CD8-positive, alpha-beta memory T cell (primary cell): ENCODE measurements at regions not wholly inside any gene's neighbourhood (a gene's known extent, or its start where the extent isn't known, plus 50 kb on each side); places are given as distances from the start of the nearest gene placed in this dataset.

ENCODE experiments used
- CTCF ChIA-PET: fragments of 350-600 bp; sonication (Branson Sonifier 250); formaldehyde crosslinking; loops from one replicate; lab custom pipeline; 2021; ENCODE audit warnings: antibody characterized with exemption; lab: Charles Lee
- POLR2A ChIA-PET: fragments of 350-600 bp; sonication (Branson Sonifier 250); formaldehyde crosslinking; loops from one replicate; lab custom pipeline; 2021; ENCODE audit warnings: antibody characterized with exemption; lab: Charles Lee
- DNase-seq, 5 donors: peaks; one replicate each; pipeline versions ENCODE4 v3.0.0 to v3.0.0-alpha.2; 2020 to 2022; ENCODE audit warnings: mixed read lengths in 1 of 5
- H3K27ac ChIP-seq: one replicate; pipeline ENCODE4 v1.7.0; 2013; ENCODE audit warnings: low read depth, mild to moderate bottlenecking, low read length, moderate library complexity
- H3K27me3 ChIP-seq: 2 replicates; pipeline ENCODE4 v1.7.0; 2013; ENCODE audit warnings: low read length, mild to moderate bottlenecking; ENCODE audit not compliant: insufficient read depth, poor library complexity, severe bottlenecking
- H3K36me3 ChIP-seq: 2 replicates; pipeline ENCODE4 v1.7.0; 2013; ENCODE audit warnings: mild to moderate bottlenecking, low read length, moderate library complexity; ENCODE audit not compliant: insufficient read depth
- H3K4me1 ChIP-seq: 2 replicates; pipeline ENCODE4 v1.7.0; 2013; ENCODE audit warnings: mild to moderate bottlenecking, low read length, moderate library complexity; ENCODE audit not compliant: insufficient read depth
- H3K4me3 ChIP-seq: 2 replicates; pipeline ENCODE4 v1.7.0; 2013; ENCODE audit warnings: mild to moderate bottlenecking, low read length
- H3K9me3 ChIP-seq: 2 replicates; pipeline ENCODE4 v1.7.0; 2013; ENCODE audit warnings: mild to moderate bottlenecking, low read length
- H3K27ac Mint-ChIP-seq, 8 donors: one replicate each; pipeline ENCODE4 v1.8.0; 2020 to 2021; ENCODE audit warnings: mixed read lengths in 8 of 8, mild to moderate bottlenecking in 6 of 8, inconsistent platforms in 3 of 8, moderate library complexity in 3 of 8
- H3K27me3 Mint-ChIP-seq, 2 donors: one replicate each; pipeline ENCODE4 v1.8.0; 2020 to 2021; ENCODE audit warnings: mixed read lengths in 2 of 2, mild to moderate bottlenecking in 1 of 2, moderate library complexity in 1 of 2
- H3K36me3 Mint-ChIP-seq, 3 donors: one replicate each; pipeline ENCODE4 v1.8.0; 2020 to 2021; ENCODE audit warnings: mixed read lengths in 3 of 3, inconsistent platforms in 1 of 3, mild to moderate bottlenecking in 1 of 3
- H3K4me1 Mint-ChIP-seq, 3 donors: one replicate each; pipeline ENCODE4 v1.8.0; 2020 to 2021; ENCODE audit warnings: mixed read lengths in 3 of 3, inconsistent platforms in 1 of 3, mild to moderate bottlenecking in 1 of 3
- H3K4me3 Mint-ChIP-seq, 7 donors: one replicate each; pipeline ENCODE4 v1.8.0; 2020 to 2021; ENCODE audit warnings: mixed read lengths in 7 of 7, mild to moderate bottlenecking in 6 of 7, moderate library complexity in 4 of 7, inconsistent platforms in 2 of 7
- H3K9me3 Mint-ChIP-seq, 5 donors: one replicate each; pipeline ENCODE4 v1.8.0; 2020 to 2022; ENCODE audit warnings: mixed read lengths in 5 of 5, mild to moderate bottlenecking in 3 of 5, moderate library complexity in 2 of 5, inconsistent platforms in 1 of 5

DNA sequence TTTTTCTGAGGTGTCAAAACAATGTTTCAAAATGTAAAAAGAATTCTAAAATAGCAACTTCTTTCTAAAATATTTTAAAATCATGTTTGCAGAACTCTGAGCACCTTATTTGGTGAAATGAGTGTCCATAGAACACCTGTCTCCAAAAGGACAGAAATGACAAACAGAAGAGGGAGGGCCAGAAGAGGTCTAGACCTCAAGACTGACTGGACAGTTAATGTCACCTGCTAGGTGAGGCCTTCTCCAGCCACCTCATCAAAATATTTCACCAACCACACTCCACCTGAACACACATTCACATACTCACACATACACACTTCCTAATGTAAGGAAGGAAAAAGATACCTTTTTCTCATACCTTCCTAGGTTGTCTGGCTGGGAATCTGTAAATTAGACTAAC, 147.8 kb upstream of the PLEKHA5 start:
- no peaks in the 10 kb centered on the region for H3K27me3 ChIP-seq
- Mint-ChIP-seq H3K36me3 (no peaks in the 10 kb centered on the region), H3K9me3 (peaks cover 0 to 6% (median 3%) of the 10 kb centered on the region in 5 donors), H3K4me3 (no peak overlapping the region), H3K4me1 (no peaks in the 10 kb centered on the region), H3K27me3 (peaks cover 0 to 3% of the 10 kb centered on the region in 2 donors), H3K27ac (no peak overlapping the region)
- H3K9me3 ChIP-seq, result no peaks in the 10 kb centered on the region
- no peak overlapping the region for H3K4me3 ChIP-seq
- H3K36me3 ChIP-seq, result no peaks in the 10 kb centered on the region
- CTCF ChIA-PET, result no interaction called here
- POLR2A ChIA-PET, result no interaction called here
- no peaks in the 10 kb centered on the region for H3K4me1 ChIP-seq
- H3K27ac ChIP-seq, result no peak overlapping the region
- DNase-seq, result no peak

DNA sequence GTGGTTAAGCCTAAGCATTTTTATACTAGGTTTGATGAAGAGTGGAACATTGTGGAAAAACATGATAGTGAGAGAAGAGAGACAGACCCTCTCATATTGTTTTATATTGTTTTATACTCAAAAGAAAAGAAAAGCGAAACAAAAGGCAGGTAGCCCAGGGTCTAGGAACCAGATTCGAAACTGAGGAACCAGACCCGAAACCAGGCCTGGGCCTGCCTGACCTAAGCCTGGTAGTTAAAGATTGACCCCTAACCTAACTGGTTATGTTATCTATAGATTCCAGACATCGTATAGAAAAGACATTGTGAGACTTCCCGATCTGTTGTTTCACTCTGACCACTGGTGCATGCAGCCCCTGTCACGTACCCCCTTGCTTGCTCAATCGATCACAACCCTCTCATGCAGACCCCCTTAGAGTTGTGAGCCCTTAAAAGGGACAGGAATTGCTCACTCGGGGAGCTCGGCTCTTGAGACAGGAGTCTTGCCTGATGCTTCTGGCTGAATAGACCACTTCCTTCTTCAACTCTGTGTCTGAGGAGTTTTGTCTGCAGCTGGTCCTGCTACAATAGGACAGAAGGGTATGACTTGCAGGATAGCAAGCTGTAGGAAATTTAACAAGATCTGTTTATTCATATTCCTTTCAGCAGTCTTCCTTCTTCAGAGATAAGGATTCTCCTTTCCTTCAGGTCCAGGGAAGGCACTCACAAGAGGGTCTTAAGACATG, 147.1 kb upstream of the PLEKHA5 start:
- Histone ChIP-seq H3K4me3 (no peak overlapping the region), H3K36me3 (no peaks in the 10 kb centered on the region), H3K4me1 (no peaks in the 10 kb centered on the region), H3K9me3 (no peaks in the 10 kb centered on the region), H3K27me3 (no peaks in the 10 kb centered on the region), H3K27ac (no peak overlapping the region)
- ChIA-PET POLR2A (no interaction called here), CTCF (no interaction called here)
- Mint-ChIP-seq H3K36me3 (no peaks in the 10 kb centered on the region), H3K4me1 (no peaks in the 10 kb centered on the region), H3K27me3 (peaks cover 0 to 3% of the 10 kb centered on the region in 2 donors), H3K4me3 (no peak overlapping the region), H3K9me3 (peaks cover 0 to 6% (median 3%) of the 10 kb centered on the region in 5 donors), H3K27ac (no peak overlapping the region)
- no peak for DNase-seq

DNA sequence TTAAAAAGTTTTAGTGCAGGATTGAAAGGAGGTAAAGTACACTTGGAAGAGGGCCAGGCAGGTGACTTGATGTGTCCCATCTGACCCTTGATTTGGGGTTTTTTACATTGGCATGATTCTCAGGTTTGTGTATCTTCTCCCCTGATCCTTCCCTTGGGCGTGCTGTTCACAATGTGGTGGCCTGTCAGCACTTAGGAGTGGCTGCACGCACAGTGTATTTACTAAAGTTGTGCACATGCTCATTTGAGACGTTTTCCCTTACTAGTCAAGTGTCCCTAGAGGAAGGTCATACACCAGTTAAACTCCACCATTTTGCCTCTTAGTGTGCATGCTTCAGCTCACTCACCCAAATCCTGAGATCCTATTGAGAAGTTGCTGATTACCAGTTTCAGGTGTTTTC, 145.7 kb upstream of the PLEKHA5 start:
- Mint-ChIP-seq H3K27me3 (peaks cover 0 to 2% of the 10 kb centered on the region in 2 donors), H3K4me3 (no peak overlapping the region), H3K36me3 (no peaks in the 10 kb centered on the region), H3K4me1 (no peaks in the 10 kb centered on the region), H3K27ac (no peak overlapping the region), H3K9me3 (peaks cover 0 to 3% (median 0%) of the 10 kb centered on the region in 5 donors)
- DNase-seq, result no peak
- CTCF ChIA-PET, result no interaction called here
- POLR2A ChIA-PET, result no interaction called here
- Histone ChIP-seq H3K9me3 (no peaks in the 10 kb centered on the region), H3K27ac (no peak overlapping the region), H3K27me3 (no peaks in the 10 kb centered on the region), H3K4me1 (no peaks in the 10 kb centered on the region), H3K4me3 (no peak overlapping the region), H3K36me3 (no peaks in the 10 kb centered on the region)

DNA sequence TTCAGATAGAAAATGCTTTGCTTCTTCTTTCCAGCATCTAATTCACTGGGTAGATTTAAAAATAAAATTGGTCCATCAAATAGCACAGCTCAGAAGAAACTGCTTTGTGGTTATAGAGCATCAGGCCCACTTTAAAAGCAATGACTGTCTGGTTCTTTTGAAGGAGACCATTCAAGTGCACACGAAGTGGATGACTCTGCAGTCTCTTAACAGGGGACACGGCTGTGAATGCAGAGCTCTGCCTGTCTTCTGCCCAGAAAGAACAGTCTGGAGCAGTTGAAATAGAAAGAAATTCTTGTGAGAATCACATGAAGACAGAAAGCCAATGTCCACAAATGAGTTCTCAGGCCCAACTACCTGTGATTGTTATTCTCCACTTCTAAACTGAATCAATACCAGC, 138.7 kb upstream of the PLEKHA5 start:
- Histone ChIP-seq H3K27ac (no peak overlapping the region), H3K4me3 (no peak overlapping the region), H3K36me3 (no peaks in the 10 kb centered on the region), H3K9me3 (no peaks in the 10 kb centered on the region), H3K4me1 (no peaks in the 10 kb centered on the region), H3K27me3 (no peaks in the 10 kb centered on the region)
- Mint-ChIP-seq H3K9me3 (no peaks in the 10 kb centered on the region), H3K27me3 (peaks cover 0 to 1% of the 10 kb centered on the region in 2 donors), H3K27ac (no peak overlapping the region), H3K4me1 (no peaks in the 10 kb centered on the region), H3K4me3 (no peak overlapping the region), H3K36me3 (no peaks in the 10 kb centered on the region)
- no peak for DNase-seq
- ChIA-PET CTCF (no interaction called here), POLR2A (no interaction called here)

DNA sequence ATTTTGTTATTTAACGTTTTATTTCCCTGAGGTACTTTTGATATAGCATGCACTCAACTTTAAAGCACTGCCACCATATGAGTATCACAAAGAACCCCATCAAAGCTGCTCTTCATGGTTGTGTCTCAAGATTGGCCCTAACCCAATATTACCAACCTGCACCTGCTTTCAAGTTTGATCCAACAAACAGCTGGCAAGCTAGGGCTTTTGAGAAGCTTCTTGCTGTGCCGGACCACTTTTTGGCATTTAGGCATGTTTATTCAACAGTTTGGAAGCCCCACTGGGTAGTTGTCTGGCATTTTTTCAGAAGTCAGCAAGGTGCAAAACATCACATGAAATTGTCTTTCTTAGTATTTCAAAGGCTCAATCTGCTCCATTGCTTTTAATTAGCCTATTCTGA, 137.2 kb upstream of the PLEKHA5 start:
- Histone ChIP-seq H3K4me3 (no peak overlapping the region), H3K9me3 (no peaks in the 10 kb centered on the region), H3K36me3 (no peaks in the 10 kb centered on the region), H3K4me1 (no peaks in the 10 kb centered on the region), H3K27ac (no peak overlapping the region), H3K27me3 (no peaks in the 10 kb centered on the region)
- Mint-ChIP-seq H3K9me3 (peaks cover 0 to 10% (median 0%) of the 10 kb centered on the region in 5 donors), H3K4me3 (no peak overlapping the region), H3K27ac (no peak overlapping the region), H3K27me3 (peaks cover 0 to 1% of the 10 kb centered on the region in 2 donors), H3K36me3 (no peaks in the 10 kb centered on the region), H3K4me1 (no peaks in the 10 kb centered on the region)
- ChIA-PET CTCF (interaction anchor here (1.0 kb wide), 1 partner anchor 17 kb away, joined by 3 read pairs; no protein-coding TSS in a partner anchor), POLR2A (no interaction called here)
- DNase-seq, result no peak

DNA sequence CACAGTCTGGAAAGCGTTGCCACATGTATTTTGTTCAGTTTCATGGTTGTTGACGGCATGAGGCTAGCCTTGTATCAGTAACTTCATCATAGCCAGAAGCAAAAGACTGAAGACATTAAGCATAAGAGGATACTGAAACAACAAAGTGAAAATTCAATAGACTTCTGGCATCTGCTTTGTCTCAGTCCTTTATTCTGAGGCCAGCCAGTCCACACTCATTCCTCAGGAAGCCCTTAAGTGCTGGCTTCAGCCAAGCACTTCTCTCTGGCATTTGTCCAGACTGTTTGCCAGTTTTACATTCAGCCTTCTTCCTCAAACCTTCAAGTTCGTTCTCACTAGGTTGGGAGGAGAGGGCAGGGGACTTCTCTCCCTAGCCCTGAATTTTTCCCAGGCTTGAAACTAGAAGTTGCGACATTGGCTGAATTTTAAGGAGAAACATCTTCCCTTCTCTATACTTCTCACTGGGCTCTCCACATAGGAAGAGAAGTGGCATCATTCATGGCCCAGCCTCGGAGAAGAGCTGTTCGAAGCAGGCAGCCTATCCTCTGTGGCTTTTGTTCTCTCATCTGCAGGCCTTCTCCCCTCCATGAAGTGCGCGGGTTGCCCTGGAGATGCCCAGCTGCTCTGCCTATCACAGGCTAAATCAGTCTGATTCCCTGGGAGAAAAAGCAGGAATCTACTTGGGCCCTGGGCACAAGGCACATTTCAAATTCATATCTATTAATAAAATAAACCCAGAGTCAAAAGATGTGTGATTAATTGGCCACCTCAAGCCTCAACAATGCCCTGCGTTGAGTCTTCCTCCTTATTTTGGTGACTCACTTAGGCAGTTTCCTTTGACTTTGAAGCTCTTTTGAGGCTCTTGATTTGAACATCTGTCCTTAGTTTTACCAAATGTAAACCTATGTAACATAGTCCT, 130.9 kb upstream of the PLEKHA5 start:
- DNase-seq, result no peak
- Histone ChIP-seq H3K27me3 (no peaks in the 10 kb centered on the region), H3K4me3 (no peak overlapping the region), H3K36me3 (no peaks in the 10 kb centered on the region), H3K4me1 (no peaks in the 10 kb centered on the region), H3K27ac (no peak overlapping the region), H3K9me3 (no peaks in the 10 kb centered on the region)
- Mint-ChIP-seq H3K4me3 (no peak overlapping the region), H3K27ac (no peak overlapping the region), H3K9me3 (peaks cover 0 to 10% (median 0%) of the 10 kb centered on the region in 5 donors), H3K27me3 (peaks cover 0 to 3% of the 10 kb centered on the region in 2 donors), H3K4me1 (no peaks in the 10 kb centered on the region), H3K36me3 (no peaks in the 10 kb centered on the region)
- CTCF ChIA-PET, result no interaction called here
- POLR2A ChIA-PET, result no interaction called here

DNA sequence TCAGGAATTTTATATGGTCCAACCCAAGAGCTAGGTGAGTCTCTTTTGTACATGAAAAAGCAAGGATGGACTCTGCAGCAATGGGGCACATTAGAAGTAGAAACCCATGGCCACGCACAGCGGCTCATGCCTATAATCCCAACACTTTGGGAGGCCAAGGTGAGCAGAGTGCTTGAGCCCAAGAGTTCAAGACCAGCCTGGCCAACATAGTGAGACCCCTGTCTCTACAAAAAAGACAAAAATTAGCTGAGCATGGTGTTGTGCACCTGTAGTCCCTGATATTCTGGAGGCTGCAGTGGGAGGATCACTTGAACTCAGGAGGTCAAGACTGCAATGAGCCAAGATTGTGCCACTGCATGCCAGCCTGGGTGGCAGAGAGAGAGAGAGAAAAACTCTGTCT, 128.7 kb upstream of the PLEKHA5 start:
- POLR2A ChIA-PET, result no interaction called here
- peak overlapping the region in 1 of 8 donors; percentile 54 for H3K27ac Mint-ChIP-seq

DNA sequence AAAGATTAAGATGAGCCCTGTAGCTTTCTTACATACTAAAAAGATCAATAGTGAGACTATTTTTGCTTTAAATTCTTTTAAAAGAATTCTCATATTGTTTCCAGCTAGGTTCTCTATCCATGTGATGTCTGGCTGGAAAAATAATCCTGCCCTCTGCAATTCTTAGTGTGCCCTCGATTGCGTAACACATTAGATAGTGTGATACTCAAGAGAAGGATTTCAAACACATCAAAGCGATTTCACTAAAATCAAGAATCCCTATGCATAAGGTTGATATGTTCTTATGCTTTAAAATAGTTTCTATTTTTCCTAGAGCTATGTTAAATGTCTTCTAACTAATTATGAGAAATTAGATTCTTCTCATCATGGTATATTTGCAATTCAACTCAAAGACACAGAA, 127.3 kb upstream of the PLEKHA5 start:
- H3K36me3 Mint-ChIP-seq, result no peaks in the 10 kb centered on the region
- POLR2A ChIA-PET, result no interaction called here

More for the DNA sequence above, 128.7 kb upstream of the PLEKHA5 start:
- Mint-ChIP-seq H3K27me3 (peaks cover 3% of the 10 kb centered on the region in 2 donors), H3K36me3 (no peaks in the 10 kb centered on the region), H3K9me3 (peaks cover 0 to 10% (median 0%) of the 10 kb centered on the region in 5 donors), H3K4me3 (no peak overlapping the region), H3K4me1 (no peaks in the 10 kb centered on the region)
- H3K4me1 ChIP-seq, result no peaks in the 10 kb centered on the region
- no peaks in the 10 kb centered on the region for H3K9me3 ChIP-seq
- no peak for DNase-seq
- no peaks in the 10 kb centered on the region for H3K36me3 ChIP-seq
- no peak overlapping the region for H3K4me3 ChIP-seq
- no peaks in the 10 kb centered on the region for H3K27me3 ChIP-seq
- CTCF ChIA-PET, result no interaction called here
- H3K27ac ChIP-seq, result no peak overlapping the region

More for the DNA sequence above, 127.3 kb upstream of the PLEKHA5 start:
- Mint-ChIP-seq H3K9me3 (peaks cover 0 to 1% (median 0%) of the 10 kb centered on the region in 5 donors), H3K4me1 (no peaks in the 10 kb centered on the region), H3K4me3 (no peak overlapping the region), H3K27ac (no peak overlapping the region), H3K27me3 (peaks cover 3% of the 10 kb centered on the region in 2 donors)
- no peak for DNase-seq
- no peaks in the 10 kb centered on the region for H3K36me3 ChIP-seq
- H3K9me3 ChIP-seq, result no peaks in the 10 kb centered on the region
- H3K4me3 ChIP-seq, result no peak overlapping the region
- H3K27me3 ChIP-seq, result no peaks in the 10 kb centered on the region
- no peaks in the 10 kb centered on the region for H3K4me1 ChIP-seq
- CTCF ChIA-PET, result no interaction called here
- no peak overlapping the region for H3K27ac ChIP-seq
